Fibroblast of lung (primary cell): ENCODE measurements at regions not wholly inside any gene's neighbourhood (a gene's known extent, or its start where the extent isn't known, plus 50 kb on each side); places are given as distances from the start of the nearest gene placed in this dataset.

Source experiments
- EZH2 ChIP-seq: IDR thresholded peaks from 2 replicates; pipeline ENCODE4 v1.5.1; 2012; ENCODE audit warnings: low read length, control low read depth, mild to moderate bottlenecking; ENCODE audit errors: missing control alignments
- TF ChIP-seq, protein P1 (sequence below), 2 donors: IDR thresholded peaks in 1 of 2; conservative IDR thresholded peaks in 1 of 2; 1 replicate in 1 of 2; 2 replicates in 1 of 2; pipeline ENCODE4 v1.5.1; 2011 to 2012; ENCODE audit warnings: low read length in 2 of 2, control low read depth in 1 of 2, inconsistent platforms in 1 of 2, low read depth in 1 of 2, mild to moderate bottlenecking in 1 of 2

DNA sequence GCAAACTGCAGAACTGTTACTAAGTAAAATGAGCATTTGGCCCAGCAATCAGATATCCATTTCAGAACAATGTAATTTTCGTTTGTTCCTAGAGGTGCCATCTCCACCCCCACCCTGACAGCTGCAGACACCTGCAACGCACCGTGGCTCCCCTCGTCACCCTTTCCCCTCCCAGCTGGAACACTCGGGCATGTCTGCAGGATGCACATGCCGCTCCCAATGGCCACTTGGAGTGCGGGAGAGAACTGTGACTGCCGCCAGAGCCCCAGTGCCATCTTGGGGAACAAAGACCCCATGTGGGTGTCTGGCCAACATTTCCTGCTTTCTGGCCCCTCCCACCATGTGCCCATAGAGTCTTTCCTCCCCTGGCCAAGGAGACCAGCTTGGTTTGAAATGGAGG lies 436.2 kb downstream of the PCDH10 start:
- TF ChIP-seq, protein P1, sequence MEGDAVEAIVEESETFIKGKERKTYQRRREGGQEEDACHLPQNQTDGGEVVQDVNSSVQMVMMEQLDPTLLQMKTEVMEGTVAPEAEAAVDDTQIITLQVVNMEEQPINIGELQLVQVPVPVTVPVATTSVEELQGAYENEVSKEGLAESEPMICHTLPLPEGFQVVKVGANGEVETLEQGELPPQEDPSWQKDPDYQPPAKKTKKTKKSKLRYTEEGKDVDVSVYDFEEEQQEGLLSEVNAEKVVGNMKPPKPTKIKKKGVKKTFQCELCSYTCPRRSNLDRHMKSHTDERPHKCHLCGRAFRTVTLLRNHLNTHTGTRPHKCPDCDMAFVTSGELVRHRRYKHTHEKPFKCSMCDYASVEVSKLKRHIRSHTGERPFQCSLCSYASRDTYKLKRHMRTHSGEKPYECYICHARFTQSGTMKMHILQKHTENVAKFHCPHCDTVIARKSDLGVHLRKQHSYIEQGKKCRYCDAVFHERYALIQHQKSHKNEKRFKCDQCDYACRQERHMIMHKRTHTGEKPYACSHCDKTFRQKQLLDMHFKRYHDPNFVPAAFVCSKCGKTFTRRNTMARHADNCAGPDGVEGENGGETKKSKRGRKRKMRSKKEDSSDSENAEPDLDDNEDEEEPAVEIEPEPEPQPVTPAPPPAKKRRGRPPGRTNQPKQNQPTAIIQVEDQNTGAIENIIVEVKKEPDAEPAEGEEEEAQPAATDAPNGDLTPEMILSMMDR (conservative IDR thresholded peaks at IDR 0.05 in 1 of 2, IDR thresholded peaks at IDR 0.05 in 1 of 2; ENCODE audit: low read depth in 1 of 2, low read length in 2 of 2): no peak
- TF ChIP-seq EZH2: no peak
